ENCODE measurements at regions not wholly inside any gene's neighbourhood (a gene's known extent, or its start where the extent isn't known, plus 50 kb on each side); places are given as distances from the start of the nearest gene placed in this dataset.

- no peak for TF ChIP-seq POLR2AphosphoS5 (IDR thresholded peaks at IDR 0.05)
- no peak for TF ChIP-seq CTCF (IDR thresholded peaks at IDR 0.05)
- no peak for TF ChIP-seq EP300 (IDR thresholded peaks at IDR 0.05)
- no peak for TF ChIP-seq POLR2A (IDR thresholded peaks at IDR 0.05)
These were observed 128.2 kb upstream of the MED13 start for GRCh38 chr17:62193249-62193648.

Measured in sigmoid colon (tissue), 4 donors.